Left lung (tissue), 4 donors: ENCODE measurements at regions not wholly inside any gene's neighbourhood (a gene's known extent, or its start where the extent isn't known, plus 50 kb on each side); places are given as distances from the start of the nearest gene placed in this dataset.

Experiments
- ATAC-seq: fragments of 200-7000 bp; cut with Tn5 transposase; one replicate; pipeline ENCODE4 v1.9.1; 2020; ENCODE audit warnings: moderate library complexity
- DNase-seq, 4 donors: peaks; one replicate each; pipeline ENCODE4 v3.0.0-alpha.2; 2013 to 2020
- H3K27ac ChIP-seq, 2 donors: fragments of 200-600 bp; sonication (generic) in 1 of 2; one replicate each; pipeline versions ENCODE4 v1.5.0 to v1.8.0; 2020 to 2021
- H3K27me3 ChIP-seq, 2 donors: fragments of 200-600 bp; sonication (generic) in 1 of 2; one replicate each; pipeline versions ENCODE4 v1.5.0 to v1.8.0; 2020 to 2021
- H3K36me3 ChIP-seq, 2 donors: fragments of 200-600 bp; sonication (generic) in 1 of 2; one replicate each; pipeline versions ENCODE4 v1.5.0 to v1.8.0; 2020 to 2021
- H3K4me1 ChIP-seq, 2 donors: fragments of 200-600 bp; one replicate each; pipeline ENCODE4 v1.8.0; 2021
- H3K4me3 ChIP-seq, 2 donors: fragments of 200-600 bp; sonication (generic) in 1 of 2; one replicate each; pipeline versions ENCODE4 v1.5.0 to v1.8.0; 2020 to 2021; ENCODE audit warnings: mild to moderate bottlenecking in 1 of 2
- H3K9me3 ChIP-seq, 2 donors: fragments of 200-600 bp; sonication (generic) in 1 of 2; one replicate each; pipeline versions ENCODE4 v1.5.0 to v1.8.0; 2020 to 2021
- CTCF ChIP-seq, 2 donors: fragments of 200-600 bp; sonication (generic) in 1 of 2; IDR thresholded peaks; one replicate each; pipeline versions ENCODE4 v1.5.0 to v1.8.0; 2021; ENCODE audit warnings: antibody characterized with exemption in 2 of 2
- intact Hi-C, 2 donors: fragments of 100-400 bp; cut with DNase I; formaldehyde crosslinking; loops; one replicate each; pipeline versions ENCODE4 v1.11.2 to v1.14.2; 2022
- donor health status: DM: no; HTN: yes; CAD: no.
- donor health status: DM: no; HTN: no; CAD: no.

GRCh38 chr21:15559660-15560059, 170.1 kb upstream of the USP25 start:
- DNase-seq, result no peak
- no peak for ATAC-seq

GRCh38 chr21:15560383-15561056, 169.3 kb upstream of the USP25 start:
- intact Hi-C loops, result no loop called here
- no peak for TF ChIP-seq CTCF (IDR thresholded peaks at IDR 0.05)
- no peaks in the 10 kb centered on the region for H3K4me1 ChIP-seq
- no peaks in the 10 kb centered on the region for H3K27me3 ChIP-seq
- no peak for DNase-seq
- H3K27ac ChIP-seq, result no peak overlapping the region
- no peak for ATAC-seq
- H3K36me3 ChIP-seq, result no peaks in the 10 kb centered on the region
- H3K4me3 ChIP-seq, result no peak overlapping the region
- H3K9me3 ChIP-seq, result no peaks in the 10 kb centered on the region

More at GRCh38 chr21:15559660-15560059, 170.1 kb upstream of the USP25 start:
- TF ChIP-seq CTCF (IDR thresholded peaks at IDR 0.05), result no peak
- H3K9me3 ChIP-seq, result no peaks in the 10 kb centered on the region
- H3K27ac ChIP-seq, result no peak overlapping the region
- intact Hi-C loops, result no loop called here
- H3K4me1 ChIP-seq, result no peaks in the 10 kb centered on the region
- no peak overlapping the region for H3K4me3 ChIP-seq
- H3K27me3 ChIP-seq, result no peaks in the 10 kb centered on the region
- H3K36me3 ChIP-seq, result no peaks in the 10 kb centered on the region

- no peak for DNase-seq
- no peaks in the 10 kb centered on the region for H3K4me1 ChIP-seq
- H3K36me3 ChIP-seq, result no peaks in the 10 kb centered on the region
- H3K27me3 ChIP-seq, result no peaks in the 10 kb centered on the region
- H3K4me3 ChIP-seq, result no peak overlapping the region
- TF ChIP-seq CTCF (IDR thresholded peaks at IDR 0.05), result no peak
- H3K9me3 ChIP-seq, result no peaks in the 10 kb centered on the region
- no peak overlapping the region for H3K27ac ChIP-seq
- intact Hi-C loops, result no loop called here
- ATAC-seq, result no peak
These were observed 167.0 kb upstream of the USP25 start for GRCh38 chr21:15562748-15563147.

GRCh38 chr21:15564907-15565306, 164.9 kb upstream of the USP25 start:
- Histone ChIP-seq H3K27ac (peak overlapping the region in 1 of 2 donors; percentile 13), H3K36me3 (no peaks in the 10 kb centered on the region), H3K4me3 (no peak overlapping the region), H3K27me3 (no peaks in the 10 kb centered on the region), H3K4me1 (no peaks in the 10 kb centered on the region), H3K9me3 (peaks cover 0 to 4% of the 10 kb centered on the region in 2 donors)
- intact Hi-C loops, result no loop called here
- peak; percentile 92 for ATAC-seq
- DNase-seq, result peak in 1 of 4 donors; percentile 49
- no peak for TF ChIP-seq CTCF (IDR thresholded peaks at IDR 0.05)

GRCh38 chr21:15566703-15567102, 163.1 kb upstream of the USP25 start:
- DNase-seq (no peak), ATAC-seq (no peak)
- no peak overlapping the region for H3K27ac ChIP-seq
- H3K9me3 ChIP-seq, result peaks cover 0 to 4% of the 10 kb centered on the region in 2 donors
- TF ChIP-seq CTCF (IDR thresholded peaks at IDR 0.05), result no peak
- intact Hi-C loops, result no loop called here
- H3K36me3 ChIP-seq, result no peaks in the 10 kb centered on the region
- no peaks in the 10 kb centered on the region for H3K27me3 ChIP-seq
- H3K4me1 ChIP-seq, result no peaks in the 10 kb centered on the region
- H3K4me3 ChIP-seq, result no peak overlapping the region
